GM12872 (cell line): ENCODE measurements at regions not wholly inside any gene's neighbourhood (a gene's known extent, or its start where the extent isn't known, plus 50 kb on each side); places are given as distances from the start of the nearest gene placed in this dataset.

Experiments used
- CTCF ChIP-seq: IDR thresholded peaks from 3 replicates; pipeline ENCODE4 v1.5.1; 2011; ENCODE audit warnings: low read depth, mild to moderate bottlenecking, low read length, moderate library complexity; ENCODE audit not compliant: insufficient read depth

- no peak for TF ChIP-seq CTCF
Measured at GRCh38 chr4:33780952-33781791, 2463.1 kb downstream of the ARAP2 start.

- TF ChIP-seq CTCF = no peak
Measured at GRCh38 chr4:33785843-33786242, 2458.5 kb downstream of the ARAP2 start.

- TF ChIP-seq CTCF = no peak
Measured at GRCh38 chr4:33802578-33802977, 2441.7 kb downstream of the ARAP2 start.

- TF ChIP-seq CTCF = no peak
Measured at GRCh38 chr4:33825685-33826084, 2418.6 kb downstream of the ARAP2 start.

GRCh38 chr4:33831442-33832066, 2412.8 kb downstream of the ARAP2 start:
- TF ChIP-seq CTCF = no peak

- no peak for TF ChIP-seq CTCF
Measured at GRCh38 chr4:33837043-33837838, 2407.1 kb downstream of the ARAP2 start.

GRCh38 chr4:33841120-33841519, 2403.2 kb downstream of the ARAP2 start:
- no peak for TF ChIP-seq CTCF
